Esophagus muscularis mucosa (tissue), 4 donors: ENCODE measurements at regions not wholly inside any gene's neighbourhood (a gene's known extent, or its start where the extent isn't known, plus 50 kb on each side); places are given as distances from the start of the nearest gene placed in this dataset.

Experiments used
- DNase-seq: peaks from one replicate; pipeline ENCODE4 v3.0.0-alpha.2; 2017; ENCODE audit errors: extremely low spot score
- H3K27ac ChIP-seq, 4 donors: fragments of 200-600 bp; sonication (generic); replicated peaks in 1 of 4; 1 replicate in 3 of 4; 2 replicates in 1 of 4; pipeline ENCODE4 v1.5.1; 2016 to 2019; ENCODE audit warnings: mild to moderate bottlenecking in 1 of 4
- H3K27me3 ChIP-seq, 4 donors: fragments of 200-600 bp; sonication (generic); one replicate each; pipeline versions ENCODE4 v1.5.1 to v1.6.0; 2016 to 2019
- H3K36me3 ChIP-seq, 4 donors: fragments of 200-600 bp; sonication (generic); one replicate each; pipeline ENCODE4 v1.5.1; 2016 to 2019
- H3K4me1 ChIP-seq, 4 donors: fragments of 200-600 bp; sonication (generic); one replicate each; pipeline ENCODE4 v1.5.1; 2016 to 2019
- H3K4me3 ChIP-seq, 4 donors: fragments of 200-600 bp; sonication (generic); 1 replicate in 2 of 4; 2 replicates in 2 of 4; pipeline ENCODE4 v1.5.1; 2016 to 2019; ENCODE audit warnings: mild to moderate bottlenecking in 4 of 4, moderate library complexity in 1 of 4
- H3K9me3 ChIP-seq, 4 donors: fragments of 200-600 bp; sonication (generic); 1 replicate in 3 of 4; 2 replicates in 1 of 4; pipeline ENCODE4 v1.5.1; 2016 to 2019
- EP300 ChIP-seq: sonication (generic); formaldehyde crosslinking; IDR thresholded peaks from one replicate; pipeline ENCODE4 v1.6.1; 2017; ENCODE audit warnings: antibody characterized with exemption
- POLR2A ChIP-seq: fragments of 450-650 bp; IDR thresholded peaks from one replicate; pipeline ENCODE4 v1.6.1; 2017; ENCODE audit warnings: antibody characterized with exemption, moderate library complexity, mild to moderate bottlenecking, low read depth
- POLR2AphosphoS5 ChIP-seq, 2 donors: sonication (generic); formaldehyde crosslinking; IDR thresholded peaks; one replicate each; pipeline ENCODE4 v1.6.1; 2017; ENCODE audit warnings: antibody characterized with exemption in 2 of 2
- WGBS: methylation state at CpG from one replicate; pipeline ENCODE4 v1.1.5; 2018; 5-methylcytosine and 5-hydroxymethylcytosine counted together
- intact Hi-C: fragments of 100-400 bp; cut with DNase I; formaldehyde crosslinking; loops from one replicate; pipeline ENCODE4 v1.15.1; 2023
- TF ChIP-seq, protein P1 (sequence below), 3 experiments: fragments of 200-600 bp in 2 of 3; fragments of 450-650 bp in 1 of 3; sonication (generic) in 2 of 3; IDR thresholded peaks; one replicate each; pipeline ENCODE4 v1.5.1; 2017 to 2019; ENCODE audit warnings: antibody characterized with exemption in 3 of 3, mild to moderate bottlenecking in 2 of 3, moderate library complexity in 1 of 3

DNA sequence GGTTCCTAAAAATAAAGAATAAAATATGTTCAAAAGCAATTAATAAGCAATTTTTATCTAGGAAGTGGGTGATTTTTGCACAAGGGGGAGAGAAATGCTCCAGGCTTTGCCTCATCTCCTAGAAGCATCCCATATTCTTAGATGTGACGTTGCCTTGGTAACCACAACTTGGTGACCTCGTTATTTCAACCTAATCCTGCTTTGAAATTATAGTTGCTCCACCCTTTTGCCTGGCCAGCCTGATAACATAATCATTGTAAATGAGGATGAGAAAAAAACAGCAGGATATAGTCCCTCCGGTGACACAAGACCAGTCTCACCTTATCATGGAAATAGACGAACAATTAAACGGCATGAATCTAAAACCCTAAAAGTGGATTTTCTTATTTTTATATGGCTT is 194.4 kb downstream of the QDPR start:
- DNase-seq, result no peak
- intact Hi-C loops, result no loop called here

DNA sequence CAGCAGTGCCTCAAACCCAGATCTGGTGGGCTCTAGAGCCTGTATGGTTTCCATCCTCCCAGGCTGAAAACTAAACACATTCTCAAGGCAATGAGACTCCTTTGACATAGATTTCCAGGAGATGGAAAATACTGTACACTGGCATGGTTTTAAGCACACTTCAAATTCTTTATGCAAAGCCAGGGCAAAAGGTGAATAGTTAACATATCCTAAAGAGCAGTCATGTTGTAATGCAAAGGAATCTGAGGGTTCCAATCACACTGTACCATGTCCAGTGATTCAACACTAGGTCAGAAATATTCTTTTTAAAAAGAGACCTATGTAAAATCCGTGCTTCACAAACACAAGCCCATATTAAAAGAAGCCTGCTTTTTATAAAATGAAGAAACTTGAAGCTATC is 195.3 kb downstream of the QDPR start:
- 96% methylated on average over 1 of the region's 1 CpG for WGBS
- intact Hi-C loops, result no loop called here

More for the DNA sequence above, 194.4 kb downstream of the QDPR start:
- WGBS, result 81% methylated on average over 5 of the region's 5 CpGs
- H3K4me3 ChIP-seq, result no peak overlapping the region
- H3K9me3 ChIP-seq, result no peaks in the 10 kb centered on the region
- H3K36me3 ChIP-seq, result no peaks in the 10 kb centered on the region
- no peak overlapping the region for H3K27ac ChIP-seq
- H3K4me1 ChIP-seq, result no peaks in the 10 kb centered on the region
- H3K27me3 ChIP-seq, result peaks cover 0 to 5% (median 0%) of the 10 kb centered on the region in 4 donors
- TF ChIP-seq POLR2A (no peak), EP300 (no peak), POLR2AphosphoS5 (IDR thresholded peaks at IDR 0.05) (no peak)
- TF ChIP-seq, protein P1, sequence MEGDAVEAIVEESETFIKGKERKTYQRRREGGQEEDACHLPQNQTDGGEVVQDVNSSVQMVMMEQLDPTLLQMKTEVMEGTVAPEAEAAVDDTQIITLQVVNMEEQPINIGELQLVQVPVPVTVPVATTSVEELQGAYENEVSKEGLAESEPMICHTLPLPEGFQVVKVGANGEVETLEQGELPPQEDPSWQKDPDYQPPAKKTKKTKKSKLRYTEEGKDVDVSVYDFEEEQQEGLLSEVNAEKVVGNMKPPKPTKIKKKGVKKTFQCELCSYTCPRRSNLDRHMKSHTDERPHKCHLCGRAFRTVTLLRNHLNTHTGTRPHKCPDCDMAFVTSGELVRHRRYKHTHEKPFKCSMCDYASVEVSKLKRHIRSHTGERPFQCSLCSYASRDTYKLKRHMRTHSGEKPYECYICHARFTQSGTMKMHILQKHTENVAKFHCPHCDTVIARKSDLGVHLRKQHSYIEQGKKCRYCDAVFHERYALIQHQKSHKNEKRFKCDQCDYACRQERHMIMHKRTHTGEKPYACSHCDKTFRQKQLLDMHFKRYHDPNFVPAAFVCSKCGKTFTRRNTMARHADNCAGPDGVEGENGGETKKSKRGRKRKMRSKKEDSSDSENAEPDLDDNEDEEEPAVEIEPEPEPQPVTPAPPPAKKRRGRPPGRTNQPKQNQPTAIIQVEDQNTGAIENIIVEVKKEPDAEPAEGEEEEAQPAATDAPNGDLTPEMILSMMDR (IDR thresholded peaks at IDR 0.05), result no peak

DNA sequence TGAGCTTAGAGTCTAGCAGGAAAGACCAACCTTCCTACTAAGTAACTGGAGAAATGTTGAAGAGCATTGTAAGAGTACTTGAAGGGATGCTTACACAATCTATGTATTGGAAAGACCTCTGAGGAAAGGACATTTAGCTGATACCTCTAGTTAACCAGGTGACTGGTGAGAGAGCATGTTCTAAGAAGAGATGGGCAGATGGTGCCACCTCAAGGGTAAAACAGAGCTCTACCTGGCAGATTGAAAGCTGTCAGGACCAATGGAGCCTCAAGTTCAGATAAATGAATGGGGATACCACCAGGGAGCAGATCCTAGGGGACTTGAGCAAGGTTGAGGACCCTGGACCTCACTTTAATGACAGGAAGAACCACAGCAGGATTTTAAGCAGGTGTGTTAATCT is 196.4 kb downstream of the QDPR start:
- Histone ChIP-seq H3K4me3 (no peak overlapping the region), H3K4me1 (no peaks in the 10 kb centered on the region), H3K9me3 (no peaks in the 10 kb centered on the region), H3K27ac (no peak overlapping the region), H3K27me3 (peaks cover 0 to 5% (median 0%) of the 10 kb centered on the region in 4 donors), H3K36me3 (no peaks in the 10 kb centered on the region)
- intact Hi-C loops, result no loop called here
- TF ChIP-seq EP300 (no peak), POLR2AphosphoS5 (IDR thresholded peaks at IDR 0.05) (no peak), POLR2A (no peak)
- TF ChIP-seq, protein P1 (IDR thresholded peaks at IDR 0.05), result no peak
- no peak for DNase-seq

More for the DNA sequence above, 195.3 kb downstream of the QDPR start:
- Histone ChIP-seq H3K27me3 (peaks cover 0 to 5% (median 0%) of the 10 kb centered on the region in 4 donors), H3K4me1 (no peaks in the 10 kb centered on the region), H3K4me3 (no peak overlapping the region), H3K36me3 (no peaks in the 10 kb centered on the region), H3K27ac (no peak overlapping the region), H3K9me3 (no peaks in the 10 kb centered on the region)
- TF ChIP-seq, protein P1 (IDR thresholded peaks at IDR 0.05), result no peak
- no peak for TF ChIP-seq EP300
- no peak for TF ChIP-seq POLR2A
- TF ChIP-seq POLR2AphosphoS5 (IDR thresholded peaks at IDR 0.05), result no peak
- no peak for DNase-seq

DNA sequence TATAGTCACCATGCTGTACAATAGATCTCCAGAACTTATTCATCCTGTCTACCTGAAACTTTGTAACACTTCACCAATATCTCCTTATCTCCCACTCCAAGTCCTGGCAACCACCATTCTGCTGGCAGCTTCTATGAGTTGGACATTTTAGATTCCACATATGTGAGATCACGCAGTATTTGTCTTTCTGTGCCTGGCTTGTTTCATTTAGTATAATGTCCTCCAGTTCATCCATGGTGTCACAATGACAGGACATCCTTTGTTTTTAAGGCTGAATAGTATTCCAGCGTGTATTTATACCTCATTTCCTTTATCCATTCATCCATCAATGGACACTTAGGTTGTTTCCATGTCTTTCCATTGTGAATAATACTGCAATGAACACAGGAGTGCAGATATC is 198.7 kb downstream of the QDPR start:
- Histone ChIP-seq H3K27ac (no peak overlapping the region), H3K9me3 (no peaks in the 10 kb centered on the region), H3K36me3 (no peaks in the 10 kb centered on the region), H3K27me3 (peaks cover 0 to 5% (median 0%) of the 10 kb centered on the region in 4 donors), H3K4me3 (no peak overlapping the region), H3K4me1 (no peaks in the 10 kb centered on the region)
- no peak for DNase-seq
- no peak for TF ChIP-seq EP300
- TF ChIP-seq, protein P1 (IDR thresholded peaks at IDR 0.05), result no peak
- TF ChIP-seq POLR2A, result no peak
- TF ChIP-seq POLR2AphosphoS5 (IDR thresholded peaks at IDR 0.05), result no peak
- WGBS, result 59% methylated on average over 2 of the region's 2 CpGs
- intact Hi-C loops, result no loop called here

DNA sequence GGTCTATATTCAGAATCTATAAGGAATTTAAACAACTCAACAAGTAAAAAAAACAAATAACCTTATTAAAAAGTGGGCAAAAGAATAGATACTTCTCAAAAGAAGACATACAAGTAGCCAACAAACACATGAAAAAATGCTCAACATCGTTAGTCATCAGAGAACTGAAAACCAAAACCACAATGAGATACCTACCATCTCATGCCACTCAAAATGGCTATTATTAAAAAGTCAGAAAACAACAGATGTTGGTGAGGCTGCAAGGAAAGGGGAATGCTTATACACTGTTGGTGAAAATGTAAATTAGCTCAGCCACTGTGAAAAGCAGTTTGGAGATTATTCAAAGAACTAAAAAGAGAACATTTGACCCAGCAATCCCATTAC is 201.6 kb downstream of the QDPR start:
- no peak for DNase-seq
- Histone ChIP-seq H3K27ac (no peak overlapping the region), H3K4me3 (no peak overlapping the region), H3K9me3 (no peaks in the 10 kb centered on the region), H3K36me3 (no peaks in the 10 kb centered on the region), H3K4me1 (no peaks in the 10 kb centered on the region), H3K27me3 (peaks cover 0 to under 1% (median 0%) of the 10 kb centered on the region in 4 donors)
- intact Hi-C loops, result no loop called here
- WGBS, result 83% methylated on average over 1 of the region's 1 CpG
- TF ChIP-seq EP300, result no peak
- no peak for TF ChIP-seq POLR2AphosphoS5 (IDR thresholded peaks at IDR 0.05)
- TF ChIP-seq, protein P1 (IDR thresholded peaks at IDR 0.05), result no peak
- no peak for TF ChIP-seq POLR2A
